Keratinocyte (primary cell): ENCODE measurements at regions not wholly inside any gene's neighbourhood (a gene's known extent, or its start where the extent isn't known, plus 50 kb on each side); places are given as distances from the start of the nearest gene placed in this dataset.

Source experiments
- DNase-seq: peaks from one replicate; pipeline ENCODE4 v3.0.0-alpha.2; 2011; ENCODE audit warnings: low read depth, missing footprints, low spot score
- FAIRE-seq: peaks from 2 replicates; lab custom pipeline; 2011; peaks lifted over from hg19 to GRCh38; lab: Jason Lieb, UNC
- H2AFZ ChIP-seq: 2 replicates; pipeline ENCODE4 v1.6.0; 2012; ENCODE audit warnings: low read length, control low read depth, inconsistent platforms; ENCODE audit not compliant: control insufficient read depth
- H3K27ac ChIP-seq: 2 replicates; pipeline ENCODE4 v1.5.1; 2011; ENCODE audit warnings: low read length; ENCODE audit not compliant: control insufficient read depth, insufficient read depth
- H3K27me3 ChIP-seq: 3 replicates; pipeline ENCODE4 v1.6.0; 2011; ENCODE audit warnings: low read length; ENCODE audit not compliant: control insufficient read depth, insufficient read depth; ENCODE audit errors: extremely low read depth
- H3K36me3 ChIP-seq, 2 experiments: 2 replicates in 1 of 2; 3 replicates in 1 of 2; pipeline ENCODE4 v1.5.1; 2011; ENCODE audit warnings: low read length in 2 of 2, mild to moderate bottlenecking in 1 of 2; ENCODE audit not compliant: control insufficient read depth in 2 of 2, insufficient read depth in 2 of 2; ENCODE audit errors: extremely low read depth in 1 of 2
- H3K4me1 ChIP-seq: 3 replicates; pipeline ENCODE4 v1.5.1; 2011; ENCODE audit warnings: low read length; ENCODE audit not compliant: control insufficient read depth, insufficient read depth; ENCODE audit errors: extremely low read depth
- H3K4me2 ChIP-seq: 3 replicates; pipeline ENCODE4 v1.6.0; 2011; ENCODE audit warnings: low read depth, low read length; ENCODE audit not compliant: control insufficient read depth, insufficient read depth; ENCODE audit errors: extremely low read depth
- H3K4me3 ChIP-seq, 3 experiments: fragments of 200-600 bp in 1 of 3; sonication (generic) in 1 of 3; 2 replicates in 2 of 3; 3 replicates in 1 of 3; pipeline ENCODE4 v1.5.1; 2011 to 2016; ENCODE audit warnings: low read length in 3 of 3, mild to moderate bottlenecking in 3 of 3, control low read depth in 2 of 3, inconsistent platforms in 1 of 3, low read depth in 1 of 3, mixed read lengths in 1 of 3, mixed run types in 1 of 3, moderate library complexity in 1 of 3; ENCODE audit not compliant: control insufficient read depth in 2 of 3, insufficient read depth in 2 of 3; ENCODE audit errors: extremely low read depth in 1 of 3
- H3K79me2 ChIP-seq: 2 replicates; pipeline ENCODE4 v1.6.0; 2012; ENCODE audit warnings: low read length; ENCODE audit not compliant: control insufficient read depth, insufficient read depth
- H3K9ac ChIP-seq: 3 replicates; pipeline ENCODE4 v1.6.0; 2011; ENCODE audit warnings: low read length; ENCODE audit not compliant: control insufficient read depth, insufficient read depth; ENCODE audit errors: extremely low read depth
- H3K9me1 ChIP-seq: 3 replicates; pipeline ENCODE4 v1.6.0; 2011; ENCODE audit warnings: low read length; ENCODE audit not compliant: control insufficient read depth, insufficient read depth; ENCODE audit errors: extremely low read depth
- H3K9me3 ChIP-seq: 2 replicates; pipeline ENCODE4 v1.5.1; 2012; ENCODE audit warnings: low read depth, low read length; ENCODE audit not compliant: control insufficient read depth
- H4K20me1 ChIP-seq: 3 replicates; pipeline ENCODE4 v1.6.0; 2011; ENCODE audit warnings: low read length; ENCODE audit not compliant: control insufficient read depth, insufficient read depth; ENCODE audit errors: extremely low read depth
- CTCF ChIP-seq, 3 experiments: IDR thresholded peaks in 1 of 3; conservative IDR thresholded peaks in 1 of 3; optimal IDR thresholded peaks in 1 of 3; 2 replicates in 2 of 3; 3 replicates in 1 of 3; pipeline versions ENCODE3 to v1.5.1; 2011; ENCODE audit warnings: low read length in 3 of 3, mild to moderate bottlenecking in 3 of 3, moderate library complexity in 2 of 3, control low read depth in 1 of 3, inconsistent platforms in 1 of 3; ENCODE audit not compliant: insufficient read depth in 2 of 3; ENCODE audit errors: extremely low read depth in 1 of 3
- EZH2 ChIP-seq: IDR thresholded peaks from one replicate; pipeline ENCODE4 v1.6.1; 2012; ENCODE audit warnings: inconsistent platforms, mild to moderate bottlenecking, low read length, moderate library complexity
- dilution Hi-C: fragments of 300-500 bp; cut with MboI; formaldehyde crosslinking; loops from one replicate; pipeline ENCODE4 v1.7.0; 2020; ENCODE audit warnings: low sequenced_read_pairs; ENCODE audit not compliant: extremely low pct_ligation_motif_present

- H3K9me1 ChIP-seq, result no peaks in the 10 kb centered on the region
- H3K9me3 ChIP-seq, result no peaks in the 10 kb centered on the region
- peak overlapping the region in 2 of 3 experiments; percentile 3 to 48 for H3K4me3 ChIP-seq
- H3K4me1 ChIP-seq, result peaks cover 43% of the 10 kb centered on the region
- dilution Hi-C loops, result no loop called here
- DNase-seq, result peak; percentile 60
- H3K4me2 ChIP-seq, result peak overlapping the region; percentile 57
- H3K27me3 ChIP-seq, result no peaks in the 10 kb centered on the region
- H4K20me1 ChIP-seq, result no peaks in the 10 kb centered on the region
- H3K27ac ChIP-seq, result peak overlapping the region; percentile 73
- TF ChIP-seq CTCF (optimal IDR thresholded peaks at IDR 0.05 in 1 of 3, IDR thresholded peaks at IDR 0.05 in 1 of 3, conservative IDR thresholded peaks at IDR 0.05 in 1 of 3; ENCODE audit: extremely low read depth in 1 of 3, insufficient read depth in 2 of 3, low read length in 3 of 3) (no peak), EZH2 (no peak)
- H2AFZ ChIP-seq, result peak overlapping the region; percentile 58
- peak overlapping the region; percentile 8 for H3K9ac ChIP-seq
- FAIRE-seq, result peak; percentile 75
- H3K79me2 ChIP-seq, result no peaks in the 10 kb centered on the region
- no peaks in the 10 kb centered on the region for H3K36me3 ChIP-seq
These were observed 104.0 kb downstream of the TFAP2A start for GRCh38 chr6:10310826-10311225.

- Histone ChIP-seq H3K9me3 (no peaks in the 10 kb centered on the region), H3K4me3 (peak overlapping the region in 1 of 3 experiments; percentile 48), H4K20me1 (no peaks in the 10 kb centered on the region), H3K27me3 (no peaks in the 10 kb centered on the region), H3K9me1 (no peaks in the 10 kb centered on the region), H3K79me2 (no peaks in the 10 kb centered on the region), H3K9ac (peak overlapping the region; percentile 46), H3K36me3 (no peaks in the 10 kb centered on the region), H2AFZ (peak overlapping the region; percentile 66), H3K4me2 (peak overlapping the region; percentile 57), H3K4me1 (peaks cover 38% of the 10 kb centered on the region), H3K27ac (peak overlapping the region; percentile 73)
- dilution Hi-C loops, result no loop called here
- DNase-seq (no peak), FAIRE-seq (no peak)
- TF ChIP-seq EZH2 (no peak), CTCF (optimal IDR thresholded peaks at IDR 0.05 in 1 of 3, IDR thresholded peaks at IDR 0.05 in 1 of 3, conservative IDR thresholded peaks at IDR 0.05 in 1 of 3; ENCODE audit: extremely low read depth in 1 of 3, insufficient read depth in 2 of 3, low read length in 3 of 3) (no peak)
These were observed 104.6 kb downstream of the TFAP2A start for GRCh38 chr6:10310330-10310653.
